H9 (cell line): ENCODE measurements at regions not wholly inside any gene's neighbourhood (a gene's known extent, or its start where the extent isn't known, plus 50 kb on each side); places are given as distances from the start of the nearest gene placed in this dataset.

ENCODE experiments used
- DNase-seq: peaks from one replicate; pipeline ENCODE4 v3.0.0-alpha.2; 2017
- H2AFZ ChIP-seq: one replicate; pipeline ENCODE4 v1.6.1; 2013; ENCODE audit warnings: mild to moderate bottlenecking, low read length, control low read depth, moderate library complexity
- H2AK5ac ChIP-seq: 2 replicates; pipeline ENCODE4 v1.6.1; 2013; ENCODE audit warnings: low read length, control low read depth, mixed read lengths; ENCODE audit not compliant: insufficient read length
- H2BK120ac ChIP-seq: one replicate; pipeline ENCODE4 v1.6.1; 2013; ENCODE audit warnings: low read depth, mild to moderate bottlenecking, low read length, control low read depth, inconsistent platforms; ENCODE audit not compliant: poor library complexity, severe bottlenecking
- H2BK12ac ChIP-seq: 2 replicates; pipeline ENCODE4 v1.6.1; 2013; ENCODE audit warnings: low read length, control low read depth, mixed read lengths, low read depth; ENCODE audit not compliant: insufficient read length
- H2BK15ac ChIP-seq: 2 replicates; pipeline ENCODE4 v1.6.1; 2013; ENCODE audit warnings: low read depth, low read length, control low read depth
- H2BK20ac ChIP-seq: one replicate; pipeline ENCODE4 v1.6.1; 2013; ENCODE audit warnings: low read depth, mild to moderate bottlenecking, low read length, control low read depth, inconsistent platforms; ENCODE audit not compliant: poor library complexity, severe bottlenecking
- H2BK5ac ChIP-seq: 2 replicates; pipeline ENCODE4 v1.6.1; 2013; ENCODE audit warnings: low read length, control low read depth, mixed read lengths; ENCODE audit not compliant: insufficient read length
- H3K14ac ChIP-seq: 2 replicates; pipeline ENCODE4 v1.6.1; 2013; ENCODE audit warnings: low read length, control low read depth; ENCODE audit not compliant: insufficient read depth
- H3K18ac ChIP-seq: 2 replicates; pipeline ENCODE4 v1.6.1; 2013; ENCODE audit warnings: low read depth, mild to moderate bottlenecking, mixed read lengths, low read length, control low read depth; ENCODE audit not compliant: insufficient read length
- H3K23ac ChIP-seq: 2 replicates; pipeline ENCODE4 v1.6.1; 2013; ENCODE audit warnings: low read length, control low read depth, mixed read lengths, low read depth; ENCODE audit not compliant: insufficient read length
- H3K23me2 ChIP-seq: 2 replicates; pipeline ENCODE4 v1.6.1; 2013; ENCODE audit warnings: low read depth, mild to moderate bottlenecking, mixed read lengths, low read length, control low read depth; ENCODE audit not compliant: insufficient read length, poor library complexity, severe bottlenecking
- H3K27ac ChIP-seq: 2 replicates; pipeline ENCODE4 v1.5.1; 2013; ENCODE audit warnings: low read length, control low read depth, mixed read lengths, low read depth; ENCODE audit not compliant: insufficient read length
- H3K27me3 ChIP-seq: 2 replicates; pipeline ENCODE4 v1.6.1; 2013; ENCODE audit warnings: low read length, control low read depth, inconsistent platforms; ENCODE audit not compliant: insufficient read depth
- H3K4ac ChIP-seq: 2 replicates; pipeline ENCODE4 v1.6.1; 2013; ENCODE audit warnings: low read depth, mild to moderate bottlenecking, control low read depth, inconsistent platforms, low read length, moderate library complexity
- H3K4me1 ChIP-seq: 2 replicates; pipeline ENCODE4 v1.6.1; 2013; ENCODE audit warnings: low read length, control low read depth, inconsistent platforms; ENCODE audit not compliant: insufficient read depth
- H3K4me2 ChIP-seq: 2 replicates; pipeline ENCODE4 v1.6.1; 2013; ENCODE audit warnings: low read length, control low read depth, mixed read lengths; ENCODE audit not compliant: insufficient read length, insufficient read depth
- H3K56ac ChIP-seq: 2 replicates; pipeline ENCODE4 v1.6.1; 2013; ENCODE audit warnings: low read depth, mild to moderate bottlenecking, mixed read lengths, low read length, control low read depth; ENCODE audit not compliant: insufficient read length
- H3K79me1 ChIP-seq: 2 replicates; pipeline ENCODE4 v1.6.1; 2013; ENCODE audit warnings: low read depth, mild to moderate bottlenecking, moderate library complexity, low read length, control low read depth, inconsistent platforms; ENCODE audit not compliant: insufficient read depth, poor library complexity, severe bottlenecking
- H3K79me2 ChIP-seq: 2 replicates; pipeline ENCODE4 v1.6.1; 2013; ENCODE audit warnings: low read length, control low read depth, inconsistent platforms; ENCODE audit not compliant: insufficient read depth
- H3K9ac ChIP-seq: 2 replicates; pipeline ENCODE4 v1.6.1; 2013; ENCODE audit warnings: low read length, control low read depth, mixed read lengths; ENCODE audit not compliant: insufficient read length; ENCODE audit errors: extremely low read depth
- H3K9me3 ChIP-seq: one replicate; pipeline ENCODE4 v1.6.1; 2013; ENCODE audit warnings: low read depth, low read length, inconsistent platforms; ENCODE audit not compliant: control insufficient read depth
- H3T11ph ChIP-seq: one replicate; pipeline ENCODE4 v1.6.1; 2013; ENCODE audit warnings: mild to moderate bottlenecking, low read length, control low read depth, inconsistent platforms
- H4K20me1 ChIP-seq: one replicate; pipeline ENCODE4 v1.6.1; 2013; ENCODE audit not compliant: control insufficient read depth, insufficient read length, insufficient read depth
- H4K5ac ChIP-seq: 2 replicates; pipeline ENCODE4 v1.6.1; 2013; ENCODE audit warnings: low read depth, mild to moderate bottlenecking, mixed read lengths, low read length, control low read depth; ENCODE audit not compliant: insufficient read length
- H4K8ac ChIP-seq: replicated peaks from 2 replicates; pipeline ENCODE4 v1.6.1; 2013; ENCODE audit warnings: low read length, control low read depth, mixed read lengths, low read depth; ENCODE audit not compliant: insufficient read length
- H4K91ac ChIP-seq: 2 replicates; pipeline ENCODE4 v1.6.1; 2013; ENCODE audit warnings: low read depth, mild to moderate bottlenecking, moderate library complexity, mixed read lengths, low read length, control low read depth; ENCODE audit not compliant: insufficient read length
- H3K27ac Mint-ChIP-seq, 3 experiments: 2 replicates in 2 of 3; 3 replicates in 1 of 3; pipeline ENCODE4 v1.8.0; 2020 to 2021; ENCODE audit warnings: mixed read lengths in 3 of 3, mild to moderate bottlenecking in 1 of 3, moderate library complexity in 1 of 3
- H3K27me3 Mint-ChIP-seq: 2 replicates; pipeline ENCODE4 v1.8.0; 2021; ENCODE audit warnings: low read depth, mild to moderate bottlenecking, moderate library complexity, mixed read lengths
- H3K36me3 Mint-ChIP-seq, 3 experiments: 2 replicates in 2 of 3; 3 replicates in 1 of 3; pipeline ENCODE4 v1.8.0; 2020 to 2021; ENCODE audit warnings: low read depth in 3 of 3, mixed read lengths in 3 of 3; ENCODE audit not compliant: insufficient read depth in 1 of 3
- H3K4me1 Mint-ChIP-seq, 2 experiments: 2 replicates each; pipeline ENCODE4 v1.8.0; 2020; ENCODE audit warnings: mixed read lengths in 2 of 2
- H3K4me3 Mint-ChIP-seq, 2 experiments: 2 replicates in 1 of 2; 3 replicates in 1 of 2; pipeline ENCODE4 v1.8.0; 2020 to 2021; ENCODE audit warnings: mild to moderate bottlenecking in 2 of 2, mixed read lengths in 2 of 2, moderate library complexity in 1 of 2
- H3K9me3 Mint-ChIP-seq, 2 experiments: 2 replicates in 1 of 2; 3 replicates in 1 of 2; pipeline ENCODE4 v1.8.0; 2020; ENCODE audit warnings: mild to moderate bottlenecking in 2 of 2, mixed read lengths in 2 of 2, moderate library complexity in 1 of 2
- CTCF ChIP-seq: fragments of 200-600 bp; sonication (generic); conservative IDR thresholded peaks from 3 replicates; pipeline ENCODE4 v1.8.0; 2021; ENCODE audit warnings: antibody characterized with exemption, mild to moderate bottlenecking

GRCh38 chr4:146022541-146022940, 83.9 kb upstream of the ZNF827 start:
- H3K9ac ChIP-seq, result no peak overlapping the region
- Mint-ChIP-seq H3K9me3 (no peaks in the 10 kb centered on the region), H3K36me3 (no peaks in the 10 kb centered on the region), H3K4me3 (no peak overlapping the region), H3K4me1 (no peaks in the 10 kb centered on the region), H3K27ac (no peak overlapping the region), H3K27me3 (no peaks in the 10 kb centered on the region; the same call in 1 of the 2 replicates)
- no peak for TF ChIP-seq CTCF
- no peak overlapping the region for H4K5ac ChIP-seq
- H3K4ac ChIP-seq, result no peak overlapping the region
- no peaks in the 10 kb centered on the region for H3K27me3 ChIP-seq
- no peak overlapping the region for H3K27ac ChIP-seq
- H2BK12ac ChIP-seq, result no peak overlapping the region
- H3K4me1 ChIP-seq, result no peaks in the 10 kb centered on the region
- no peak overlapping the region for H2AFZ ChIP-seq
- H3K14ac ChIP-seq, result no peak overlapping the region
- no peak overlapping the region for H2BK120ac ChIP-seq
- no peak overlapping the region for H4K8ac ChIP-seq
- no peak overlapping the region for H2BK15ac ChIP-seq
- H3K56ac ChIP-seq, result no peak overlapping the region
- H2AK5ac ChIP-seq, result no peak overlapping the region
- H3K79me2 ChIP-seq, result no peaks in the 10 kb centered on the region
- no peaks in the 10 kb centered on the region for H3K23me2 ChIP-seq
- H2BK5ac ChIP-seq, result no peak overlapping the region
- no peak overlapping the region for H4K91ac ChIP-seq
- H3K23ac ChIP-seq, result no peak overlapping the region
- H3T11ph ChIP-seq, result no peak overlapping the region
- no peak overlapping the region for H2BK20ac ChIP-seq
- H3K4me2 ChIP-seq, result no peak overlapping the region
- no peak for DNase-seq
- no peaks in the 10 kb centered on the region for H3K79me1 ChIP-seq
- H3K9me3 ChIP-seq, result no peaks in the 10 kb centered on the region
- H4K20me1 ChIP-seq, result no peaks in the 10 kb centered on the region
- no peak overlapping the region for H3K18ac ChIP-seq
